HCT116 (cell line): ENCODE measurements at regions not wholly inside any gene's neighbourhood (a gene's known extent, or its start where the extent isn't known, plus 50 kb on each side); places are given as distances from the start of the nearest gene placed in this dataset.

ENCODE experiments used
- ATF3 ChIP-seq: IDR thresholded peaks from 2 replicates; pipeline ENCODE4 v1.6.1; 2012
- CBX3 ChIP-seq: IDR thresholded peaks from 2 replicates; pipeline ENCODE4 v1.6.1; 2012; ENCODE audit warnings: low read depth
- CTCF ChIP-seq, 3 experiments: fragments of 200-600 bp in 1 of 3; sonication (generic) in 1 of 3; IDR thresholded peaks in 2 of 3; conservative IDR thresholded peaks in 1 of 3; 2 replicates each; pipeline ENCODE4 v1.5.1; 2012 to 2017; ENCODE audit warnings: low read depth in 2 of 3, low read length in 2 of 3, antibody characterized with exemption in 1 of 3, borderline replicate concordance in 1 of 3, control low read depth in 1 of 3, mild to moderate bottlenecking in 1 of 3, mixed read lengths in 1 of 3, mixed run types in 1 of 3, moderate library complexity in 1 of 3; ENCODE audit not compliant: insufficient read depth in 1 of 3
- MAX ChIP-seq: IDR thresholded peaks from 2 replicates; pipeline ENCODE4 v1.6.1; 2012
- POLR2A ChIP-seq: IDR thresholded peaks from 2 replicates; pipeline ENCODE4 v1.7.0; 2011; ENCODE audit warnings: borderline replicate concordance; ENCODE audit not compliant: insufficient read depth, insufficient read length; ENCODE audit errors: extremely low read depth
- POLR2AphosphoS5 ChIP-seq: IDR thresholded peaks from 2 replicates; pipeline ENCODE4 v1.6.1; 2011; ENCODE audit warnings: mild to moderate bottlenecking, low read depth, low read length, moderate library complexity
- REST ChIP-seq: IDR thresholded peaks from 2 replicates; pipeline ENCODE4 v1.6.1; 2012; ENCODE audit warnings: low read depth
- ZBTB33 ChIP-seq: IDR thresholded peaks from 2 replicates; pipeline ENCODE4 v1.6.1; 2011; ENCODE audit warnings: mild to moderate bottlenecking, low read length, moderate library complexity; ENCODE audit not compliant: insufficient replicate concordance; ENCODE audit errors: extremely low read depth
- ZNF274 ChIP-seq: fragments of 200-500 bp; sonication (Bioruptor generic); IDR thresholded peaks from 2 replicates; pipeline ENCODE4 v1.6.1; 2014; ENCODE audit warnings: mild to moderate bottlenecking, low read depth, low read length, inconsistent platforms

GRCh38 chr4:125714845-125715244, 400.1 kb downstream of the FAT4 start:
- TF ChIP-seq CTCF (IDR thresholded peaks at IDR 0.05 in 2 of 3, conservative IDR thresholded peaks at IDR 0.05 in 1 of 3; ENCODE audit: borderline replicate concordance in 1 of 3, insufficient read depth in 1 of 3, low read depth in 2 of 3, low read length in 2 of 3) (no peak), ZBTB33 (no peak), ZNF274 (no peak), MAX (no peak), POLR2A (no peak), CBX3 (no peak), POLR2AphosphoS5 (no peak), REST (no peak), ATF3 (no peak)
